RWPE2 (cell line): ENCODE measurements at regions not wholly inside any gene's neighbourhood (a gene's known extent, or its start where the extent isn't known, plus 50 kb on each side); places are given as distances from the start of the nearest gene placed in this dataset.
A peak's percentile ranks its signal among the peaks of the same experiment; 100 is the strongest.

Experiments used
- ATAC-seq: fragments of 200-7000 bp; cut with Tn5 transposase; 3 replicates; pipeline ENCODE4 v1.9.1; 2021; ENCODE audit warnings: low read depth
- DNase-seq: peaks from one replicate; pipeline ENCODE4 v3.0.0-alpha.2; 2020; ENCODE audit warnings: low spot score
- H3K27ac ChIP-seq: fragments of 450-650 bp; 2 replicates; pipeline ENCODE4 v1.5.1; 2017; ENCODE audit warnings: mild to moderate bottlenecking; ENCODE audit not compliant: poor library complexity, severe bottlenecking
- H3K27me3 ChIP-seq: fragments of 250-450 bp; sonication (Bioruptor Pico); 2 replicates; pipeline ENCODE4 v1.5.1; 2021; ENCODE audit warnings: mild to moderate bottlenecking, moderate library complexity; ENCODE audit not compliant: insufficient read depth, poor library complexity, severe bottlenecking
- H3K36me3 ChIP-seq: fragments of 250-450 bp; sonication (Bioruptor Pico); 2 replicates; pipeline ENCODE4 v1.5.1; 2020; ENCODE audit warnings: low read depth, mild to moderate bottlenecking, moderate library complexity
- H3K4me1 ChIP-seq: fragments of 250-450 bp; sonication (Bioruptor Pico); 2 replicates; pipeline ENCODE4 v1.5.1; 2021; ENCODE audit warnings: mild to moderate bottlenecking, moderate library complexity; ENCODE audit not compliant: insufficient read depth, poor library complexity, severe bottlenecking
- H3K4me3 ChIP-seq: fragments of 250-450 bp; sonication (Bioruptor Pico); 2 replicates; pipeline ENCODE4 v1.5.1; 2021; ENCODE audit warnings: mild to moderate bottlenecking, moderate library complexity; ENCODE audit not compliant: severe bottlenecking
- H3K9me3 ChIP-seq: fragments of 250-450 bp; sonication (Bioruptor Pico); 2 replicates; pipeline ENCODE4 v1.5.1; 2021; ENCODE audit warnings: mild to moderate bottlenecking, moderate library complexity; ENCODE audit not compliant: severe bottlenecking
- CTCF ChIP-seq: fragments of 450-650 bp; IDR thresholded peaks from one replicate; pipeline ENCODE4 v1.5.1; 2017; ENCODE audit warnings: mild to moderate bottlenecking, moderate library complexity; ENCODE audit not compliant: poor library complexity, severe bottlenecking

- DNase-seq = no peak
These were observed 524.8 kb upstream of the ATP2B1 start for GRCh38 chr12:90233168-90234100.

GRCh38 chr12:90229407-90230170 is 521.0 kb upstream of the ATP2B1 start:
- Histone ChIP-seq H3K27ac (peak overlapping the region; percentile 68), H3K4me1 (peaks cover 34% of the 10 kb centered on the region), H3K27me3 (no peaks in the 10 kb centered on the region), H3K9me3 (no peaks in the 10 kb centered on the region), H3K36me3 (no peaks in the 10 kb centered on the region), H3K4me3 (no peak overlapping the region)
- DNase-seq (no peak), ATAC-seq (peak; percentile 63)
- no peak for TF ChIP-seq CTCF

More at GRCh38 chr12:90233168-90234100, 524.8 kb upstream of the ATP2B1 start:
- no peak for ATAC-seq
- Histone ChIP-seq H3K36me3 (no peaks in the 10 kb centered on the region), H3K27ac (peak overlapping the region; percentile 63), H3K4me1 (peaks cover 51% of the 10 kb centered on the region), H3K27me3 (no peaks in the 10 kb centered on the region), H3K4me3 (no peak overlapping the region), H3K9me3 (no peaks in the 10 kb centered on the region)
- no peak for TF ChIP-seq CTCF

- DNase-seq (no peak), ATAC-seq (no peak)
- H3K9me3 ChIP-seq = no peaks in the 10 kb centered on the region
- H3K27ac ChIP-seq = no peak overlapping the region
- H3K4me3 ChIP-seq = no peak overlapping the region
- H3K36me3 ChIP-seq = no peaks in the 10 kb centered on the region
- peaks cover 18% of the 10 kb centered on the region for H3K4me1 ChIP-seq
- no peaks in the 10 kb centered on the region for H3K27me3 ChIP-seq
- TF ChIP-seq CTCF = no peak
These were observed 517.6 kb upstream of the ATP2B1 start for GRCh38 chr12:90226211-90226610.

GRCh38 chr12:90216815-90217214 is 508.2 kb upstream of the ATP2B1 start:
- no peaks in the 10 kb centered on the region for H3K9me3 ChIP-seq

More at GRCh38 chr12:90216815-90217214, 508.2 kb upstream of the ATP2B1 start:
- no peak overlapping the region for H3K27ac ChIP-seq
- DNase-seq (no peak), ATAC-seq (no peak)
- H3K36me3 ChIP-seq = no peaks in the 10 kb centered on the region
- H3K4me1 ChIP-seq = peaks cover 8% of the 10 kb centered on the region
- no peak overlapping the region for H3K4me3 ChIP-seq
- H3K27me3 ChIP-seq = no peaks in the 10 kb centered on the region
- TF ChIP-seq CTCF = no peak
